DOHH2 (cell line): ENCODE measurements at regions not wholly inside any gene's neighbourhood (a gene's known extent, or its start where the extent isn't known, plus 50 kb on each side); places are given as distances from the start of the nearest gene placed in this dataset.

Source experiments
- CTCF ChIP-seq: fragments of 200-600 bp; sonication (generic); IDR thresholded peaks from one replicate; pipeline ENCODE4 v1.5.1; 2014; ENCODE audit warnings: antibody characterized with exemption, mild to moderate bottlenecking, low read depth, low read length; ENCODE audit not compliant: poor library complexity, severe bottlenecking
- EZH2phosphoT487 ChIP-seq: fragments of 200-600 bp; sonication (generic); IDR thresholded peaks from 2 replicates; pipeline ENCODE4 v1.6.1; 2017; ENCODE audit warnings: borderline replicate concordance, mild to moderate bottlenecking, antibody characterized with exemption, low read length, moderate library complexity, mixed read lengths

GRCh38 chr14:83826838-83827237 lies 1703.1 kb upstream of the FLRT2 start:
- TF ChIP-seq CTCF = no peak
- TF ChIP-seq EZH2phosphoT487 = no peak
